OCI-LY1 (cell line): ENCODE measurements at regions not wholly inside any gene's neighbourhood (a gene's known extent, or its start where the extent isn't known, plus 50 kb on each side); places are given as distances from the start of the nearest gene placed in this dataset.

Source experiments
- H2AFZ ChIP-seq: fragments of 200-600 bp; sonication (generic), shearing (Covaris generic); 2 replicates; pipeline ENCODE4 v1.6.0; 2014; ENCODE audit warnings: antibody characterized with exemption, mild to moderate bottlenecking, low read length
- H3F3A ChIP-seq: fragments of 200-600 bp; sonication (generic), shearing (Covaris generic); 2 replicates; pipeline ENCODE4 v1.6.0; 2014; ENCODE audit warnings: mild to moderate bottlenecking, antibody characterized with exemption, low read length, moderate library complexity; ENCODE audit not compliant: insufficient read depth
- H3K27ac ChIP-seq: fragments of 200-600 bp; sonication (generic); 2 replicates; pipeline ENCODE4 v1.5.1; 2014; ENCODE audit warnings: low read length, mixed run types, mild to moderate bottlenecking, low read depth; ENCODE audit not compliant: poor library complexity, severe bottlenecking
- H3K27me3 ChIP-seq: fragments of 200-600 bp; sonication (generic); 2 replicates; pipeline ENCODE4 v1.6.0; 2014; ENCODE audit warnings: antibody characterized with exemption, mild to moderate bottlenecking, low read length, moderate library complexity; ENCODE audit not compliant: insufficient read depth
- H3K36me3 ChIP-seq: fragments of 200-600 bp; sonication (generic); 2 replicates; pipeline ENCODE4 v1.6.1; 2014; ENCODE audit warnings: mild to moderate bottlenecking, antibody characterized with exemption, low read length, moderate library complexity, mixed read lengths; ENCODE audit not compliant: insufficient read depth
- H3K4me1 ChIP-seq: fragments of 200-600 bp; sonication (generic); 2 replicates; pipeline ENCODE4 v1.5.1; 2014; ENCODE audit warnings: mild to moderate bottlenecking, low read length, moderate library complexity; ENCODE audit not compliant: insufficient read depth, severe bottlenecking
- H3K4me2 ChIP-seq: fragments of 200-600 bp; sonication (generic), shearing (Covaris generic); 2 replicates; pipeline ENCODE4 v1.6.1; 2014; ENCODE audit warnings: low read length
- H3K4me3 ChIP-seq: fragments of 200-600 bp; sonication (generic); 2 replicates; pipeline ENCODE4 v1.5.1; 2014; ENCODE audit warnings: low read length, low read depth, mild to moderate bottlenecking, mixed read lengths; ENCODE audit not compliant: poor library complexity, severe bottlenecking
- H3K79me2 ChIP-seq: fragments of 200-600 bp; shearing (Covaris generic); 2 replicates; pipeline ENCODE4 v1.6.1; 2016; ENCODE audit warnings: mixed run types, low read length, mixed read lengths; ENCODE audit not compliant: insufficient read depth
- H3K9ac ChIP-seq: fragments of 200-600 bp; sonication (generic), shearing (Covaris generic); 2 replicates; pipeline ENCODE4 v1.6.1; 2014; ENCODE audit warnings: mild to moderate bottlenecking, low read length, mixed read lengths
- H3K9me2 ChIP-seq: fragments of 200-600 bp; sonication (generic), shearing (Covaris generic); 2 replicates; pipeline ENCODE4 v1.6.1; 2014; ENCODE audit warnings: low read depth, mild to moderate bottlenecking, low read length, mixed read lengths
- H3K9me3 ChIP-seq: fragments of 200-600 bp; shearing (Covaris generic); 2 replicates; pipeline ENCODE4 v1.6.1; 2014; ENCODE audit warnings: low read length, mixed read lengths
- H4K20me1 ChIP-seq: fragments of 200-600 bp; sonication (generic), shearing (Covaris generic); 2 replicates; pipeline ENCODE4 v1.6.0; 2016; ENCODE audit warnings: mild to moderate bottlenecking, low read length; ENCODE audit not compliant: insufficient read depth
- EZH2 ChIP-seq: fragments of 200-600 bp; sonication (generic), shearing (Covaris generic); IDR thresholded peaks from 2 replicates; pipeline ENCODE4 v1.8.0; 2017; ENCODE audit warnings: borderline replicate concordance, mixed run types, mild to moderate bottlenecking, antibody characterized with exemption, low read length, moderate library complexity, mixed read lengths
- TF ChIP-seq, protein P1 (sequence below): fragments of 200-600 bp; sonication (generic), shearing (Covaris generic); IDR thresholded peaks from 2 replicates; pipeline ENCODE4 v1.5.1; 2017; ENCODE audit warnings: mild to moderate bottlenecking, antibody characterized with exemption, low read length, moderate library complexity, mixed read lengths

DNA sequence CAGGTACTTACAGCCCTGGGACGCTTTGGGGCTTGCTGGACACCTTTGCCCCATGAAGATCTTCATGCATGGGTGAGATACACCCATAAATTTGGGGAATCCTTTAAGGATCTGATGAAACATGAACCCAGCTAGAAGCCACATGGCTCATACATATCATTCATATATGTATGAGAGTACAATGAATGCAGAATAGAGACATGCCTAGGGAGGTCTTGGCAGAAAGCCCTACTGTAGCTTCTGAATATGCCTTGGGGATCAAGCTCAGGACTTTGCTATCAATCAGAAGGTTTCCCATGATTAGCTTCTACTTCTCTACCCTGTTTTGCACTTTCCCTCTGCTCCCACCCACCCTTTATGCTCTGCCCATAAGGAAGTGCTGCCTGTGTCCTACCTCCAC, 368.4 kb downstream of the LPIN1 start:
- H3K27me3 ChIP-seq = no peaks in the 10 kb centered on the region
- H3K9me3 ChIP-seq = no peaks in the 10 kb centered on the region
- H4K20me1 ChIP-seq = no peaks in the 10 kb centered on the region
- no peaks in the 10 kb centered on the region for H3F3A ChIP-seq
- peak overlapping the region; percentile 19; the same call in 1 of the 2 replicates for H3K4me2 ChIP-seq
- H3K9ac ChIP-seq = peak overlapping the region; percentile 59; the same call in 1 of the 2 replicates
- TF ChIP-seq, protein P1, sequence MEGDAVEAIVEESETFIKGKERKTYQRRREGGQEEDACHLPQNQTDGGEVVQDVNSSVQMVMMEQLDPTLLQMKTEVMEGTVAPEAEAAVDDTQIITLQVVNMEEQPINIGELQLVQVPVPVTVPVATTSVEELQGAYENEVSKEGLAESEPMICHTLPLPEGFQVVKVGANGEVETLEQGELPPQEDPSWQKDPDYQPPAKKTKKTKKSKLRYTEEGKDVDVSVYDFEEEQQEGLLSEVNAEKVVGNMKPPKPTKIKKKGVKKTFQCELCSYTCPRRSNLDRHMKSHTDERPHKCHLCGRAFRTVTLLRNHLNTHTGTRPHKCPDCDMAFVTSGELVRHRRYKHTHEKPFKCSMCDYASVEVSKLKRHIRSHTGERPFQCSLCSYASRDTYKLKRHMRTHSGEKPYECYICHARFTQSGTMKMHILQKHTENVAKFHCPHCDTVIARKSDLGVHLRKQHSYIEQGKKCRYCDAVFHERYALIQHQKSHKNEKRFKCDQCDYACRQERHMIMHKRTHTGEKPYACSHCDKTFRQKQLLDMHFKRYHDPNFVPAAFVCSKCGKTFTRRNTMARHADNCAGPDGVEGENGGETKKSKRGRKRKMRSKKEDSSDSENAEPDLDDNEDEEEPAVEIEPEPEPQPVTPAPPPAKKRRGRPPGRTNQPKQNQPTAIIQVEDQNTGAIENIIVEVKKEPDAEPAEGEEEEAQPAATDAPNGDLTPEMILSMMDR = no peak
- no peak for TF ChIP-seq EZH2
- no peak overlapping the region for H3K4me3 ChIP-seq
- H3K79me2 ChIP-seq = 0 out of 2 replicates have a peak, but pooled peaks cover 5% of the 10 kb centered on the region
- peaks cover 92% of the 10 kb centered on the region for H3K4me1 ChIP-seq
- peak overlapping the region; percentile 97 for H3K27ac ChIP-seq
- no peaks in the 10 kb centered on the region for H3K9me2 ChIP-seq
- H3K36me3 ChIP-seq = no peaks in the 10 kb centered on the region
- no peak overlapping the region for H2AFZ ChIP-seq

DNA sequence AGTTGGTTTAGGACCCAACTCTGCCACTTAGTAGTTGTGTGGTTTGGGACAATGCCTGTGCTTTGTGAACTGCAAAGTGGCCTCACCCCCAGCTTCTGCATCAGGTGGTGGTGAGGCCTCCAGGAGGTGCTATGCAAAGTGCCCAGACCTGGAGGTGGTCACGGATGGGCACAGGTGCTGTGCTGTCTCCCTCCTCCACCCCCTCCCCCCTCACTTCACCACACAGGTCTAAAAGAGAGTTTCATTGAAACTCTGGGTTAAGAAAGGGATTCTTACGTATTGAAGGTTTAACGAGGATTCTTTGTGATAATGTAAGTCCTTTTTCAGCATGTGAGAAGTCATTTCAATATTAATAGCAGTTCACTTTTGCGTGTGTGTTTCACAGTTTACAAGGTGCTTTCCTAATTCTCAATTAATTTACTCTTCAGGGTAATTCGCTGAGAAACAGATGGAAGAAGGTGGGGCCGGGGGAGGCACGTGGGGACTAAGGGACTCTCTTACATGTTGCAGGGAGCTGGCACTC, 369.9 kb downstream of the LPIN1 start:
- H3K27ac ChIP-seq = peak overlapping the region; percentile 97
- no peak for TF ChIP-seq EZH2
- TF ChIP-seq, protein P1 = 0 out of 2 replicates have a peak, but pooled peaks have one; percentile 14
- no peaks in the 10 kb centered on the region for H4K20me1 ChIP-seq
- H3K36me3 ChIP-seq = no peaks in the 10 kb centered on the region
- no peaks in the 10 kb centered on the region for H3K27me3 ChIP-seq
- H3K79me2 ChIP-seq = no peaks in the 10 kb centered on the region
- H3K4me3 ChIP-seq = peak overlapping the region; percentile 48
- H3K9me3 ChIP-seq = no peaks in the 10 kb centered on the region
- H3K9ac ChIP-seq = peak overlapping the region; percentile 75
- no peaks in the 10 kb centered on the region for H3F3A ChIP-seq
- H2AFZ ChIP-seq = no peak overlapping the region
- peak overlapping the region; percentile 70 for H3K4me2 ChIP-seq
- no peaks in the 10 kb centered on the region for H3K9me2 ChIP-seq
- H3K4me1 ChIP-seq = peaks cover 89% of the 10 kb centered on the region

DNA sequence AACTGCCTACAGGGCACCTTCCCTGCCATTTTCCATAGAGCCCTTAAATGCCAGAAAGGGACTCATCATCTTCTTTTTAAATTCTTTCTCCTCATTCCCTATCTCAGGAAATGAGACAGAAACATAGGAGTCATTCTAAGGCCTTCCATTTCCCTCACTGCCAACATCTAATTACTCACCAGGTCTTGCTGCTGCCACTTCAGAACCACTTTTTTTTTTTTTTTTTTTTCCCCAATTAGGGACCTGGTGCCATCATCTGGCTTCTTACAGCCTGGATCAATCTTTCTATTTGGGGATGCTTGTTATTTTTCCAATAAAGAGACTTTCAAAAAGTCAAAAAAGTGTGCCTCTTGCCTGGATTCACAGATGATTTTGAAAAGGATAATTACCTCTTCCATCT, 373.4 kb downstream of the LPIN1 start:
- Histone ChIP-seq H3K27me3 (no peaks in the 10 kb centered on the region), H3K9me2 (no peaks in the 10 kb centered on the region), H3K4me2 (no peak overlapping the region), H3K36me3 (no peaks in the 10 kb centered on the region), H3K4me1 (peaks cover 53% of the 10 kb centered on the region), H3K79me2 (no peaks in the 10 kb centered on the region), H3K9ac (no peak overlapping the region), H3F3A (no peaks in the 10 kb centered on the region), H2AFZ (no peak overlapping the region), H3K9me3 (no peaks in the 10 kb centered on the region), H3K4me3 (no peak overlapping the region), H3K27ac (peak overlapping the region; percentile 25), H4K20me1 (no peaks in the 10 kb centered on the region)
- TF ChIP-seq EZH2 = no peak
- TF ChIP-seq, protein P1 = no peak
